Caco-2 (cell line): ENCODE measurements at regions not wholly inside any gene's neighbourhood (a gene's known extent, or its start where the extent isn't known, plus 50 kb on each side); places are given as distances from the start of the nearest gene placed in this dataset.
A peak's percentile ranks its signal among the peaks of the same experiment; 100 is the strongest.

Source experiments
- BruUV-seq: library from RNA; stranded (reverse); fragments of 400-500 nt; replicated peaks from 2 replicates; lab custom pipeline; 2021; lab: Mats Ljungman, UMichigan
- CTCF ChIA-PET: fragments of 300-600 bp; sonication (Branson Sonifier 250); formaldehyde crosslinking; loops from one replicate; lab custom pipeline; 2022; ENCODE audit warnings: antibody characterized with exemption; lab: Charles Lee
- POLR2A ChIA-PET: fragments of 300-600 bp; sonication (Branson Sonifier 250); formaldehyde crosslinking; loops from one replicate; lab custom pipeline; 2022; ENCODE audit warnings: antibody characterized with exemption; lab: Charles Lee
- DNase-seq, 2 experiments: peaks; one replicate each; pipeline versions ENCODE4 v3.0.0 to v3.0.0-alpha.2; 2020 to 2022
- H3K27me3 ChIP-seq: replicated peaks from 2 replicates; pipeline ENCODE4 v1.6.0; 2011; ENCODE audit warnings: low read length; ENCODE audit not compliant: control insufficient read depth, insufficient read depth
- H3K36me3 ChIP-seq: 2 replicates; pipeline ENCODE4 v1.5.1; 2011; ENCODE audit warnings: low read length; ENCODE audit not compliant: control insufficient read depth, insufficient read depth
- H3K4me1 ChIP-seq: fragments of 250-450 bp; sonication (Bioruptor Pico); 2 replicates; pipeline ENCODE4 v1.5.1; 2020; ENCODE audit warnings: mild to moderate bottlenecking
- H3K4me3 ChIP-seq: 2 replicates; pipeline ENCODE4 v1.5.1; 2011; ENCODE audit warnings: low read depth, mild to moderate bottlenecking, control low read depth, low read length
- H3K9me3 ChIP-seq: fragments of 250-450 bp; sonication (Bioruptor Pico); 2 replicates; pipeline ENCODE4 v1.5.1; 2020; ENCODE audit warnings: mild to moderate bottlenecking, moderate library complexity
- H3K27ac Mint-ChIP-seq: one replicate; pipeline ENCODE4 v1.8.0; 2022; ENCODE audit warnings: mixed read lengths; ENCODE audit not compliant: unreplicated experiment
- H3K27me3 Mint-ChIP-seq: one replicate; pipeline ENCODE4 v1.8.0; 2022; ENCODE audit warnings: mixed read lengths; ENCODE audit not compliant: insufficient read depth, unreplicated experiment
- H3K36me3 Mint-ChIP-seq: one replicate; pipeline ENCODE4 v1.8.0; 2022; ENCODE audit warnings: mild to moderate bottlenecking, mixed read lengths; ENCODE audit not compliant: insufficient read depth, unreplicated experiment
- H3K4me1 Mint-ChIP-seq: one replicate; pipeline ENCODE4 v1.8.0; 2022; ENCODE audit warnings: low read depth, mixed read lengths; ENCODE audit not compliant: unreplicated experiment
- H3K4me3 Mint-ChIP-seq: one replicate; pipeline ENCODE4 v1.8.0; 2022; ENCODE audit warnings: mild to moderate bottlenecking, moderate library complexity, mixed read lengths; ENCODE audit not compliant: unreplicated experiment
- H3K9me3 Mint-ChIP-seq: one replicate; pipeline ENCODE4 v1.8.0; 2022; ENCODE audit warnings: mixed read lengths; ENCODE audit not compliant: unreplicated experiment
- intact Hi-C: fragments of 100-400 bp; cut with micrococcal nuclease; formaldehyde crosslinking; loops from one replicate; pipeline ENCODE4 v1.10.0; 2022; ENCODE audit not compliant: unreplicated experiment
- TF ChIP-seq, protein P1 (sequence below), 2 experiments: fragments of 200-600 bp in 1 of 2; IDR thresholded peaks; 1 replicate in 1 of 2; 2 replicates in 1 of 2; pipeline versions ENCODE4 v1.5.1 to v1.8.0; 2011 to 2022; ENCODE audit warnings: antibody characterized with exemption in 1 of 2, control low read depth in 1 of 2, inconsistent platforms in 1 of 2, low read depth in 1 of 2, low read length in 1 of 2, mild to moderate bottlenecking in 1 of 2, moderate library complexity in 1 of 2; ENCODE audit not compliant: insufficient read depth in 1 of 2, severe bottlenecking in 1 of 2, unreplicated experiment in 1 of 2

DNA sequence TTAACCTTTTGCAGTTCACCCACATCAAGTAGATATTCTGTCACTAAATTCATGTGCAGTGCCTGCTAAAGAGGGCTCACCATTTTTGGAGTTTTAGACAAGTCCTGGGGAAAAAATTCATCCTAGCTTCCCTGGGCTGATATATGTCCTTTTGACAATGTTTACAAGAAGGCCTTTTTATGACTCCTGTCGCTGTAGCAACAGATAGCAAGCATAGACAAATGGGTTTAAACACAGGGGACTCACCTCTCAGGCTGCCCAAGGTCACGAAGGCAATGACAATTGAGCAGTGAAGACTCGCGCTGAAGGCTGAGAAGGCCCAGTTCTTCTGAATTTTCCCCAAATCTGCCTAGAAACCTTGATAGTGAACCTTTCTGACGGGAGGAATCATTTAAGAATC lies 150.7 kb upstream of the CPM start:
- ChIA-PET POLR2A (no interaction called here), CTCF (no interaction called here)
- Mint-ChIP-seq H3K27me3 (no peaks in the 10 kb centered on the region), H3K36me3 (no peaks in the 10 kb centered on the region), H3K27ac (no peak overlapping the region), H3K4me3 (no peak overlapping the region), H3K4me1 (peaks cover 7% of the 10 kb centered on the region), H3K9me3 (peaks cover 10% of the 10 kb centered on the region)
- TF ChIP-seq, protein P1, sequence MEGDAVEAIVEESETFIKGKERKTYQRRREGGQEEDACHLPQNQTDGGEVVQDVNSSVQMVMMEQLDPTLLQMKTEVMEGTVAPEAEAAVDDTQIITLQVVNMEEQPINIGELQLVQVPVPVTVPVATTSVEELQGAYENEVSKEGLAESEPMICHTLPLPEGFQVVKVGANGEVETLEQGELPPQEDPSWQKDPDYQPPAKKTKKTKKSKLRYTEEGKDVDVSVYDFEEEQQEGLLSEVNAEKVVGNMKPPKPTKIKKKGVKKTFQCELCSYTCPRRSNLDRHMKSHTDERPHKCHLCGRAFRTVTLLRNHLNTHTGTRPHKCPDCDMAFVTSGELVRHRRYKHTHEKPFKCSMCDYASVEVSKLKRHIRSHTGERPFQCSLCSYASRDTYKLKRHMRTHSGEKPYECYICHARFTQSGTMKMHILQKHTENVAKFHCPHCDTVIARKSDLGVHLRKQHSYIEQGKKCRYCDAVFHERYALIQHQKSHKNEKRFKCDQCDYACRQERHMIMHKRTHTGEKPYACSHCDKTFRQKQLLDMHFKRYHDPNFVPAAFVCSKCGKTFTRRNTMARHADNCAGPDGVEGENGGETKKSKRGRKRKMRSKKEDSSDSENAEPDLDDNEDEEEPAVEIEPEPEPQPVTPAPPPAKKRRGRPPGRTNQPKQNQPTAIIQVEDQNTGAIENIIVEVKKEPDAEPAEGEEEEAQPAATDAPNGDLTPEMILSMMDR (IDR thresholded peaks at IDR 0.05; ENCODE audit: insufficient read depth in 1 of 2, low read depth in 1 of 2, low read length in 1 of 2, severe bottlenecking in 1 of 2, unreplicated experiment in 1 of 2), result no peak
- Histone ChIP-seq H3K27me3 (no peaks in the 10 kb centered on the region), H3K9me3 (no peaks in the 10 kb centered on the region), H3K4me1 (no peaks in the 10 kb centered on the region), H3K4me3 (no peak overlapping the region), H3K36me3 (no peaks in the 10 kb centered on the region)
- no TSS peak for BruUV-seq
- peak in 1 of 2 experiments; percentile 35 for DNase-seq
- intact Hi-C loops, result no loop called here

GRCh38 chr12:69084816-69085378 lies 151.9 kb upstream of the CPM start:
- Histone ChIP-seq H3K27me3 (no peaks in the 10 kb centered on the region), H3K4me1 (no peaks in the 10 kb centered on the region), H3K4me3 (no peak overlapping the region), H3K36me3 (no peaks in the 10 kb centered on the region), H3K9me3 (no peaks in the 10 kb centered on the region)
- ChIA-PET POLR2A (no interaction called here), CTCF (no interaction called here)
- Mint-ChIP-seq H3K36me3 (no peaks in the 10 kb centered on the region), H3K27ac (no peak overlapping the region), H3K4me3 (no peak overlapping the region), H3K4me1 (peaks cover 7% of the 10 kb centered on the region), H3K27me3 (peaks cover 3% of the 10 kb centered on the region), H3K9me3 (peaks cover 10% of the 10 kb centered on the region)
- BruUV-seq, result no TSS peak
- intact Hi-C loops, result no loop called here
- no peak for DNase-seq
- TF ChIP-seq, protein P1 (IDR thresholded peaks at IDR 0.05; ENCODE audit: insufficient read depth in 1 of 2, low read depth in 1 of 2, low read length in 1 of 2, severe bottlenecking in 1 of 2, unreplicated experiment in 1 of 2), result no peak

- Mint-ChIP-seq H3K27me3 (peaks cover 3% of the 10 kb centered on the region), H3K4me1 (peaks cover 7% of the 10 kb centered on the region), H3K36me3 (no peaks in the 10 kb centered on the region), H3K4me3 (no peak overlapping the region), H3K9me3 (peaks cover 10% of the 10 kb centered on the region), H3K27ac (no peak overlapping the region)
- CTCF ChIA-PET, result no interaction called here
- Histone ChIP-seq H3K27me3 (no peaks in the 10 kb centered on the region), H3K36me3 (no peaks in the 10 kb centered on the region), H3K4me3 (no peak overlapping the region), H3K9me3 (no peaks in the 10 kb centered on the region), H3K4me1 (no peaks in the 10 kb centered on the region)
- intact Hi-C loops, result no loop called here
- POLR2A ChIA-PET, result no interaction called here
- TF ChIP-seq, protein P1 (IDR thresholded peaks at IDR 0.05; ENCODE audit: insufficient read depth in 1 of 2, low read depth in 1 of 2, low read length in 1 of 2, severe bottlenecking in 1 of 2, unreplicated experiment in 1 of 2), result no peak
- no peak for DNase-seq
- BruUV-seq, result no TSS peak
These were observed 152.9 kb upstream of the CPM start for GRCh38 chr12:69085852-69086251.
